Fibroblast of skin of left biceps (primary cell): ENCODE measurements at regions not wholly inside any gene's neighbourhood (a gene's known extent, or its start where the extent isn't known, plus 50 kb on each side); places are given as distances from the start of the nearest gene placed in this dataset.
A peak's percentile ranks its signal among the peaks of the same experiment; 100 is the strongest.
"Not testable (repeated sequence)": the region's sequence is repeated elsewhere in the genome, so short reads cannot be mapped to it uniquely, and the experiment has no call there.

Experiments
- DNase-seq, 2 experiments: peaks; one replicate each; pipeline ENCODE4 v3.0.0-alpha.2; 2013; ENCODE audit warnings: low read depth in 2 of 2

DNA sequence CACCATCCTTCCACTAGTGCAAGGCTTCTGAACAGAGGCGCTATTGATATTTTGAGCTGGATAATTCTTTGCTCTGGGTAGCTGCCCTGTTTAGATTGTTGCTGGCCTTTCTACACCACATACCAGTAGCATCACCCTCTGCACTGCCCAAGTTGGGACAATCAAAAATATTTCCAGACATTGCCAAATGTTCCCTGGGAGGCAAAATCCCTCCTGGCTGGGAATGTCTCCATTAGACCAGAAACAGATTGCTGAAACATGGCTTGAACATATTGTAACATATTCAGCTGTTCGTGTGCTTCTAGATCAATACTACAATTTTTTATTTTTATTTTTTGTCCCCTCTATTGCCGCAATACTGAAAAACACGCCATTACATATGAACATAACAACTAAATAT is 174.6 kb downstream of the ABCA8 start:
- no peak for DNase-seq

DNA sequence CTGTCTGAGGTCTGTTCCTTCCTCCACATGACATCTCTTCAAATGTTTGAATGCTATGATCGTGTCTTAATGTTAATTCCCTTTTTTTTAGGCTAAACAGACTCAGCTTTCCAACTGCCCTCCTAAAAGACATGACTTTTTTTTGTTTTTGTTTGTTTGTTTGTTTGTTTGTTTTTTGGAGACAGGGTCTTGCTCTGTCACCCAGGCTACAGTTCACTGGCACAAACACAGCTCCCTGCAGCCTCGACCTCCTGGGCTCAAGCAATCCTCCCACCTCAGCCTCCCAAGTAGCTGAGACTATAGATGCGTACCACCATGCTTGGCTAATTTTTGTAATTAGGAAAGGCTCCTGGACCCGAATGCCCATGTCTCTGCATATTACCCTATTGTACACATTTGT is 176.5 kb downstream of the ABCA8 start:
- DNase-seq = no peak

DNA sequence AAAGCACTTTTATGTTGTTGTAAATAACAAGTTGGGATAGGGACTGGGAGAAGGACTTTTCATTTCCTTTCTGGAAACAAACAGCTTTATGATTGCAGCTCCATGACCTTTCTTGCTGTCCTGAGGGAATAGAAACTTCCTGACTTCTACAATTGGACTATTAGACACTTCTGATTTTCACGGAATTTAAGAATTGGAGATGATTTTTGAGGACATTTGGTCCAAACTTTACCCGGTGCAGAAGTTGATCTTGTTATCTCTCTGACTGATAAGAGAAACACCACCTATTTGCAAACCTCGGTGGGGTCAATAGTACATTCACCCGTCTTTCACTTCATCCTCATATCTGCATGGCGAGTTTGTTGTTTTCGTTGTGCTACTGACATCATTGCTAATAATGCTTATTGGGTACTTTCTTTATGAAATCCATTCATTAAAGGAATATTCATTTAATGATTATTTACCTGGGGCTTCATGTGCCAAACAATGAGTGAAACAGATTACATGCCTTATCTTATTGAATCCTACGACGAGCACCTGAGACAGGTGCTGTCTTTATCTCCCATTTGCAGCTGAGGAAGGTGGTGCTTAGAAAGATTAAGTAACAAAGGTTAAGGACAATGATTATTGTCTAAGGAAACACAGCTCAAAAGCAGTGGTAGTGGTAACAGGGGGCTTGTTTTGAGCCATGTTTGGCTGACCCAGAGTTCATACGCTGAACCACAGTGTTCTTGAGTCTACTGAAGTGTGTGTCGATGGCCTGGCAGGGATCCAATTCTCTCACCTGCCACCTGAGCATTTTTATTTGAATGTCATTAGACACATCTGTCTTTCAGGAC is 176.9 kb upstream of the FAM20A start:
- DNase-seq = no peak

- DNase-seq = peak; percentile 55 to 63
These were observed 176.2 kb upstream of the FAM20A start for GRCh38 chr17:68777243-68777855.

DNA sequence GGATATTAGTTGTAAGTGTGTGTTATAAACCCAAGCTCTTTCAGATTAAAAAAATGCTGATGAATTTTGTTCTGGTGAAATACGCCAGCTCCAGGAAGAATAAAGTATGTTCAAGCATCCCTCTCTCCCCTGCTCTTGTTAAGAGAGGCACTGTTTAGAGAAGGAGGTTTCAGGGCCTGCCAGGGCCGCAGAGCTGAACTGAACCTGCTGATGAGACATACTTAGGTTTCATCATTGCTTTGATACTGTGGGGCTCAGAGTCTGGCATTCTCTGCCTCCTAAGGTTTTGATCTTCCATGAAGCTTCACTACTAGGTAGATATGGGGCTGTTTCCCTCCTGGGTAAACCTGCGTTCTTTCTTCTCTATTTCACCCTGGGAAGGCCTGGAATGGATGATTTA is 175.3 kb upstream of the FAM20A start:
- DNase-seq = no peak

DNA sequence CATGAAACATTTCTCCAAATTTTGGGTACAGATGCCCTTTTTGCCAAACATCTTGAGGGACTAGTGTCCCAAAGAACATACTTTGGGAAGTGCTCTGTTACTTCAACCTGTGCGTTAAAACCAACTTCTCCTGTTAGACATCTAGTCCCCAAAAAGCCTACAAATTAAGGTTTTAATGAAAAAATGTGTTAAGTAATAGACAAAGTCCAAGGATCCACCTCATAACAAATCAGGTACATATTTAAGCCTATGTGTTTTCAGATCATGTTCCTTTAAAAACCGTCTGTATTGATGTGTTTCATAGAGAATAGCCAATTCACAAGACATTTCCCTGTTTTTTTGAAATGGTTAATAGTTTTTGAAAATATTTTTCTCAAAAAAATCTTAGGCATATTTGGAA is 174.8 kb upstream of the FAM20A start:
- no peak for DNase-seq

DNA sequence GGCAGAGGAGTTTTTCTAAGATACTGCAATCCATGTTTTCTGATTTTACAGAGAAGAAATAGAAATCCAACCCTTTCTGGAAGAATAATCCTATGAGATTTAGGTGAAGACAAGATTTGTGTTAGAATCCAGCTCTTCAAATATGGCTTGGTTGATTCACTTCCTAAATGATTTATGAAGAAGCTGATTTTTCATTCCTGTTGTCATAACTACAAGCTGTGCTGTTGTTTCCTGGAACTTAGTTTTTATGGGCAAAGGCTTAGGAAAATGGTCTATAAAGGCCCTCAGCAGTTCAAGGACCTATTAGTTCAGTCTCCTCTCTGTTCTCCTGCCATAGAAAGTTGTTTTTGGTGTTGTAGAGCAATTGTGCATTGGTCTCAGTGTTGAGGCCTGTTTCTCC is 174.2 kb upstream of the FAM20A start:
- peak in 1 of 2 experiments; percentile 52 for DNase-seq

- DNase-seq = no peak
These were observed 170.8 kb upstream of the FAM20A start for GRCh38 chr17:68771867-68772515.

- DNase-seq = no peak
These were observed 167.6 kb upstream of the FAM20A start for GRCh38 chr17:68768804-68769203.

DNA sequence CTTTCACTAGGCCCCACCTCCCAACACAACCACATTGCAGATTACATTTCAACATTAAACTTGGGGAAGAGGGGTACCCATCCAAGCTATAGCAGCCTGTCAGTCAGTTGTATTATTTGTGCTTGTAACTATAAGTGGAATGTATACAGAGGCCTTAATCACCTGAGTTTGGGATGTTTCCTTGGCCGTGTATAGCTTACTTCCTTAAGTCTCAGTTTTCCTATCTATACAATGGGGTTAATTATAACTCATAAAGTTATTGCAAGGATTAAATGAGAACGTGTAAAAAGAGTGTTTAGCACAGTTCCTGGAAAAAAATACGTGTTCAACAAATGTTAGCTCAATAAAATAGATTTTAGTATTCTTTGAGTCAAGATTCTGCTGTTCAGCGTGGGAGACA is 165.5 kb upstream of the FAM20A start:
- DNase-seq = no peak

- DNase-seq = no peak
These were observed 162.4 kb upstream of the FAM20A start for GRCh38 chr17:68763562-68763961.

- no peak for DNase-seq
These were observed 161.7 kb upstream of the FAM20A start for GRCh38 chr17:68762911-68763310.

DNA sequence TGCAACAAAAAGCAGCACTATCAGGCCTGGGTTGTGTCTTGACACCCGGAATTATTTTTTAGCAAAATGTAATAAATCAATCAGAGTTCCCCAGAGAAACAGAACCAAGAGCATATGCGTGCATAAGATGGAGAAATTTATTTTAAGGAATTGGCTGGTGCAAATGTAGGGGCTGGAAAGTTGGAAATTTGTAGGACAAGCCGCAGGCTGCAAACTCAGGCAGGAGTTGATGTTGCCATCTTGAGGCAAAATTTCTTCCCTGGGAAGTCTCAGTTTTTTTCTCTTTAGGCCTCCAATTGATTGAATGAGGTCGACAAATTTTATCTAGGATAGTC is 158.9 kb upstream of the FAM20A start:
- no peak for DNase-seq

GRCh38 chr17:68759343-68760140 is 158.4 kb upstream of the FAM20A start:
- peak; percentile 74 to 77 for DNase-seq

DNA sequence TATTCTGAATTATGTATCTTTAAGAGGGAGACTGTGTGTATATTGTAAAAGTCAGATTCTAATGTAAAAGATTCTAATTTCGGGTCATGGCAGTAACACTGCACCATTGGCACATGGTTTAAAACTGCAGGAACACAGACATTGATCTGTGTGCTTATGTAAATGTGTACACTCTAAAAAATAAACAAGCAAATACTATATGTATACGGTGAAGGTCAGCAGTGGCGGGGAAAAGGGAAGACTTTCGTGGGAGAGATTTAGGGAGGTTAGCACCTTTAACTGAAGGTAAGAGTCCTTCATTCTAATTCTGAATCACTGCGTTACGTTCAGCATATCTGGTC is 157.8 kb upstream of the FAM20A start:
- no peak for DNase-seq

- DNase-seq = not testable (repeated sequence)
These were observed 156.9 kb upstream of the FAM20A start for GRCh38 chr17:68757866-68758757.

DNA sequence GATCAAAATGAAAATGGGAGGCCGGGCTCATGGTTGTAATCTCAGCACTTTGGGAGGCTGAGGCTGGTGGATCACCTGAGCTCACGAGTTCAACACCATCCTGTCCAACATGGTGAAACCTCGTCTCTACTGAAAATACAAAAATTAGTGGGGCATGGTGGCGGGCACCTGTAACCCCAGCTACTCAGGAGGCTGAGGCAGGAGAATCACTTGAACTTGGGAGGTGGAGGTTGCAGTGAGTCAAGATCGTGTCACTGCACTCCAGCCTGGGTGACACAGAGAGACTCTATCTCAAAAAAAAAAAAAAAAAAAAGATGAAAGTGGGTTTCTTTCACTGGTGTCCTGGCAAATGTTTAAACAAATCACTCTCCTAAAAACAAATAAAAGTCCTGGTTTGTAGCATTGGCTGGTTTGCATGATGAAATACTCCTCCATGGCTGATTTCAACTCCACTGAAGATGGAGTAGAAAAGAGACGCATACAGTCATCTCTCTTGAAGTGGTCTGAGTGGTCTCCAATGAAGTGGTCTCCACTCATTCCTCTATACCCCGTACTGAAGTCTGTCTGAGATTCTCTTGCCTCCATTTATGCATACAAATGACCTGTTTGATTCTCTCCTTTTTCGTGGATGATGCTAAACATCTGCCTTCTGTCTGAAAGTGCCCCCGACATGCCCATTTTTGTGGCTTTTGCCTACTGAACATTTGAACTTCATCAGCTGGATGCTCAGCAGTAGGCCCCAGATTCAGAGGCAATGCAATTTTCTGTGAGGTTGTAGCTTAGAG is 153.0 kb upstream of the FAM20A start:
- DNase-seq = no peak

DNA sequence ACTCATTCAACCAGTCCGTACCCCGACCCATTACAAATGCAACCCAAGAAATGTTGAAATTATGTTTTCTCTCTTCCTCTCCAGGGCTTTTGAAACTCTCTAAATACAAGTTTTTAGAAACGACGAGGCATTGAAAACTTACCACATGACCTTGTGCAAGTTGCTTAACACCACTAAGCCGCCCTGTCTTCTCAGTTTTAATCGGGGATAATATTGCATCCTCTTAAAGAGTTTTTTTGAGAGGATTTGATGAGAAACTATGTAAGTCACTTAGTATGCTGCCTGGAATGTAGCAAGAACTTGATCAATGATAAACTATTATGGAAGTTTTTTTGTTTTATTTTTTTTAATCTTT is 149.0 kb upstream of the FAM20A start:
- DNase-seq = no peak

- DNase-seq = no peak
These were observed 148.4 kb upstream of the FAM20A start for GRCh38 chr17:68749349-68750207.

DNA sequence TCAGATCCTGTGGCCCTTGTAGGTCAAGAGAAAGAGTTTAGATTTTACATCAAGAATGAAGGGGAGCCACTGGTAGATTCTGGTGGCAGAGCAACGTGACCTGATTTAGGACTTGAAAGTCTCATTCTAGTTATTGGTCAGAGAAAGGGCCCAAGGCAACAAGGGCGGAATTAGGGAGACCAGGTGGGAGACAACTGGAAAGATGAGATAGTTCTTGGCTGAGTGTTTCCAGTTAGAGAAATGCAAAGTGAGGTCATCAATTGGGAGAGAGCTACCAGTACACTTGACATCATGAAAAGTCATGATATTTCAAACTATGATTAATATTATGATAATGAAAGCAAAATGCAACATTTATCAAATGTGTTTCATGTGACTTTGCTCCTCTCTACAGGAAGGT is 147.2 kb upstream of the FAM20A start:
- DNase-seq = no peak
